H9 (cell line): ENCODE measurements at regions not wholly inside any gene's neighbourhood (a gene's known extent, or its start where the extent isn't known, plus 50 kb on each side); places are given as distances from the start of the nearest gene placed in this dataset.

Experiments
- DNase-seq: peaks from one replicate; pipeline ENCODE4 v3.0.0-alpha.2; 2017
- H2AFZ ChIP-seq: one replicate; pipeline ENCODE4 v1.6.1; 2013; ENCODE audit warnings: mild to moderate bottlenecking, low read length, control low read depth, moderate library complexity
- H2AK5ac ChIP-seq: 2 replicates; pipeline ENCODE4 v1.6.1; 2013; ENCODE audit warnings: low read length, control low read depth, mixed read lengths; ENCODE audit not compliant: insufficient read length
- H2BK120ac ChIP-seq: one replicate; pipeline ENCODE4 v1.6.1; 2013; ENCODE audit warnings: low read depth, mild to moderate bottlenecking, low read length, control low read depth, inconsistent platforms; ENCODE audit not compliant: poor library complexity, severe bottlenecking
- H2BK12ac ChIP-seq: 2 replicates; pipeline ENCODE4 v1.6.1; 2013; ENCODE audit warnings: low read length, control low read depth, mixed read lengths, low read depth; ENCODE audit not compliant: insufficient read length
- H2BK15ac ChIP-seq: 2 replicates; pipeline ENCODE4 v1.6.1; 2013; ENCODE audit warnings: low read depth, low read length, control low read depth
- H2BK20ac ChIP-seq: one replicate; pipeline ENCODE4 v1.6.1; 2013; ENCODE audit warnings: low read depth, mild to moderate bottlenecking, low read length, control low read depth, inconsistent platforms; ENCODE audit not compliant: poor library complexity, severe bottlenecking
- H2BK5ac ChIP-seq: 2 replicates; pipeline ENCODE4 v1.6.1; 2013; ENCODE audit warnings: low read length, control low read depth, mixed read lengths; ENCODE audit not compliant: insufficient read length
- H3K14ac ChIP-seq: 2 replicates; pipeline ENCODE4 v1.6.1; 2013; ENCODE audit warnings: low read length, control low read depth; ENCODE audit not compliant: insufficient read depth
- H3K18ac ChIP-seq: 2 replicates; pipeline ENCODE4 v1.6.1; 2013; ENCODE audit warnings: low read depth, mild to moderate bottlenecking, mixed read lengths, low read length, control low read depth; ENCODE audit not compliant: insufficient read length
- H3K23ac ChIP-seq: 2 replicates; pipeline ENCODE4 v1.6.1; 2013; ENCODE audit warnings: low read length, control low read depth, mixed read lengths, low read depth; ENCODE audit not compliant: insufficient read length
- H3K23me2 ChIP-seq: 2 replicates; pipeline ENCODE4 v1.6.1; 2013; ENCODE audit warnings: low read depth, mild to moderate bottlenecking, mixed read lengths, low read length, control low read depth; ENCODE audit not compliant: insufficient read length, poor library complexity, severe bottlenecking
- H3K27ac ChIP-seq: 2 replicates; pipeline ENCODE4 v1.5.1; 2013; ENCODE audit warnings: low read length, control low read depth, mixed read lengths, low read depth; ENCODE audit not compliant: insufficient read length
- H3K27me3 ChIP-seq: 2 replicates; pipeline ENCODE4 v1.6.1; 2013; ENCODE audit warnings: low read length, control low read depth, inconsistent platforms; ENCODE audit not compliant: insufficient read depth
- H3K4ac ChIP-seq: 2 replicates; pipeline ENCODE4 v1.6.1; 2013; ENCODE audit warnings: low read depth, mild to moderate bottlenecking, control low read depth, inconsistent platforms, low read length, moderate library complexity
- H3K4me1 ChIP-seq: 2 replicates; pipeline ENCODE4 v1.6.1; 2013; ENCODE audit warnings: low read length, control low read depth, inconsistent platforms; ENCODE audit not compliant: insufficient read depth
- H3K4me2 ChIP-seq: 2 replicates; pipeline ENCODE4 v1.6.1; 2013; ENCODE audit warnings: low read length, control low read depth, mixed read lengths; ENCODE audit not compliant: insufficient read length, insufficient read depth
- H3K56ac ChIP-seq: 2 replicates; pipeline ENCODE4 v1.6.1; 2013; ENCODE audit warnings: low read depth, mild to moderate bottlenecking, mixed read lengths, low read length, control low read depth; ENCODE audit not compliant: insufficient read length
- H3K79me1 ChIP-seq: 2 replicates; pipeline ENCODE4 v1.6.1; 2013; ENCODE audit warnings: low read depth, mild to moderate bottlenecking, moderate library complexity, low read length, control low read depth, inconsistent platforms; ENCODE audit not compliant: insufficient read depth, poor library complexity, severe bottlenecking
- H3K79me2 ChIP-seq: 2 replicates; pipeline ENCODE4 v1.6.1; 2013; ENCODE audit warnings: low read length, control low read depth, inconsistent platforms; ENCODE audit not compliant: insufficient read depth
- H3K9ac ChIP-seq: 2 replicates; pipeline ENCODE4 v1.6.1; 2013; ENCODE audit warnings: low read length, control low read depth, mixed read lengths; ENCODE audit not compliant: insufficient read length; ENCODE audit errors: extremely low read depth
- H3K9me3 ChIP-seq: one replicate; pipeline ENCODE4 v1.6.1; 2013; ENCODE audit warnings: low read depth, low read length, inconsistent platforms; ENCODE audit not compliant: control insufficient read depth
- H3T11ph ChIP-seq: one replicate; pipeline ENCODE4 v1.6.1; 2013; ENCODE audit warnings: mild to moderate bottlenecking, low read length, control low read depth, inconsistent platforms
- H4K20me1 ChIP-seq: one replicate; pipeline ENCODE4 v1.6.1; 2013; ENCODE audit not compliant: control insufficient read depth, insufficient read length, insufficient read depth
- H4K5ac ChIP-seq: 2 replicates; pipeline ENCODE4 v1.6.1; 2013; ENCODE audit warnings: low read depth, mild to moderate bottlenecking, mixed read lengths, low read length, control low read depth; ENCODE audit not compliant: insufficient read length
- H4K8ac ChIP-seq: replicated peaks from 2 replicates; pipeline ENCODE4 v1.6.1; 2013; ENCODE audit warnings: low read length, control low read depth, mixed read lengths, low read depth; ENCODE audit not compliant: insufficient read length
- H4K91ac ChIP-seq: 2 replicates; pipeline ENCODE4 v1.6.1; 2013; ENCODE audit warnings: low read depth, mild to moderate bottlenecking, moderate library complexity, mixed read lengths, low read length, control low read depth; ENCODE audit not compliant: insufficient read length
- H3K27ac Mint-ChIP-seq, 3 experiments: 2 replicates in 2 of 3; 3 replicates in 1 of 3; pipeline ENCODE4 v1.8.0; 2020 to 2021; ENCODE audit warnings: mixed read lengths in 3 of 3, mild to moderate bottlenecking in 1 of 3, moderate library complexity in 1 of 3
- H3K27me3 Mint-ChIP-seq: 2 replicates; pipeline ENCODE4 v1.8.0; 2021; ENCODE audit warnings: low read depth, mild to moderate bottlenecking, moderate library complexity, mixed read lengths
- H3K36me3 Mint-ChIP-seq, 3 experiments: 2 replicates in 2 of 3; 3 replicates in 1 of 3; pipeline ENCODE4 v1.8.0; 2020 to 2021; ENCODE audit warnings: low read depth in 3 of 3, mixed read lengths in 3 of 3; ENCODE audit not compliant: insufficient read depth in 1 of 3
- H3K4me1 Mint-ChIP-seq, 2 experiments: 2 replicates each; pipeline ENCODE4 v1.8.0; 2020; ENCODE audit warnings: mixed read lengths in 2 of 2
- H3K4me3 Mint-ChIP-seq, 2 experiments: 2 replicates in 1 of 2; 3 replicates in 1 of 2; pipeline ENCODE4 v1.8.0; 2020 to 2021; ENCODE audit warnings: mild to moderate bottlenecking in 2 of 2, mixed read lengths in 2 of 2, moderate library complexity in 1 of 2
- H3K9me3 Mint-ChIP-seq, 2 experiments: 2 replicates in 1 of 2; 3 replicates in 1 of 2; pipeline ENCODE4 v1.8.0; 2020; ENCODE audit warnings: mild to moderate bottlenecking in 2 of 2, mixed read lengths in 2 of 2, moderate library complexity in 1 of 2
- WGBS: extraction: QIAGEN DNeasy Blood & Tissue Kit; methylation state at CpG from one replicate; pipeline ENCODE4 v1.1.7; 2013; ENCODE audit warnings: missing lambda C conversion rate, low lambda C conversion rate, mixed read lengths; ENCODE audit not compliant: insufficient read length; ENCODE audit errors: extremely low coverage; 5-methylcytosine and 5-hydroxymethylcytosine counted together
- TF ChIP-seq, protein P1 (sequence below): fragments of 200-600 bp; sonication (generic); conservative IDR thresholded peaks from 3 replicates; pipeline ENCODE4 v1.8.0; 2021; ENCODE audit warnings: antibody characterized with exemption, mild to moderate bottlenecking

DNA sequence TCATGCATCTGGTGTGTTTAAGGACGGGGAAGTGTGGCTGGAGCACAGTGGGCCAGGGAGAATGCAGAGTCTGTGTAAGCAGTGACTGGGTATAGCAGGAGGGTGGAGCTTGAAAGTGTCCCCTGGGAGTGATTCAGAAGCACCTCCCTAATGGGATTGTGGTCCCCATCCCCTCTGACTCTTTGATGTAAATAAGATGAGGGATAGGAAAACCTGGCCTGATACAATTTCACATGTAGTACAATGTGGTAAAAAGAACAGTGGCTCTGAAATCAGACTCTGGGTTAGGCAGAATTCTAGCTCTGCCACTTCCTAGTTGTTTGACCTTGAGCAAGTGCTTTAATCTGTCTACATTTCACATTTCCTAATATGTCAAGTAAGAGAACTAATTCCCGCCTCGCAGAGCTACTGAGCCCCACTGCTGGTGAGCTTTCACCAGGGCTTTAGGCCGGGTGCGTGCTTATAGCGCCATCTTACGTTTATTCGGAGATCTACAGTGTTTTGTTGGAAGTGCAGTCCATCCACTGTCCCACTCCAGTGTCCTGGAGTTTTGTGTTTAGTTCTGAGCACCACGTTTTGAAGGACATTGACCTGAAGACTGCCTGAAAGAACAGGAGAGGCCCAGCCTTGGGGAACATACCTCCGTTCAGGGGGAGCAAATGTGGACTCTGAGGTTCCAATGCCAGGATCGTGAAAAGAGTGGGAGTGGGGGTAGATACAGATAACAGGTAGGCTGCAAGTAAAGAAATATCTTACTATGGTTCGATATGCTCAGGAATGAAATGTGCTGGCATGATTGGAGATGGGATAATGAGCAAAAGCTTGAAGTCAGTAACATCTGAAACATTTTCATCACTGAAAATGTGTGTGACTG, 51.2 kb upstream of the TESK1 start:
- no peak overlapping the region for H3K9ac ChIP-seq
- no peak overlapping the region for H3K18ac ChIP-seq
- no peak overlapping the region for H4K8ac ChIP-seq
- H2BK20ac ChIP-seq = no peak overlapping the region
- H2AK5ac ChIP-seq = no peak overlapping the region
- WGBS = no CpG with 5 or more reads among the region's 12 CpGs
- TF ChIP-seq, protein P1, sequence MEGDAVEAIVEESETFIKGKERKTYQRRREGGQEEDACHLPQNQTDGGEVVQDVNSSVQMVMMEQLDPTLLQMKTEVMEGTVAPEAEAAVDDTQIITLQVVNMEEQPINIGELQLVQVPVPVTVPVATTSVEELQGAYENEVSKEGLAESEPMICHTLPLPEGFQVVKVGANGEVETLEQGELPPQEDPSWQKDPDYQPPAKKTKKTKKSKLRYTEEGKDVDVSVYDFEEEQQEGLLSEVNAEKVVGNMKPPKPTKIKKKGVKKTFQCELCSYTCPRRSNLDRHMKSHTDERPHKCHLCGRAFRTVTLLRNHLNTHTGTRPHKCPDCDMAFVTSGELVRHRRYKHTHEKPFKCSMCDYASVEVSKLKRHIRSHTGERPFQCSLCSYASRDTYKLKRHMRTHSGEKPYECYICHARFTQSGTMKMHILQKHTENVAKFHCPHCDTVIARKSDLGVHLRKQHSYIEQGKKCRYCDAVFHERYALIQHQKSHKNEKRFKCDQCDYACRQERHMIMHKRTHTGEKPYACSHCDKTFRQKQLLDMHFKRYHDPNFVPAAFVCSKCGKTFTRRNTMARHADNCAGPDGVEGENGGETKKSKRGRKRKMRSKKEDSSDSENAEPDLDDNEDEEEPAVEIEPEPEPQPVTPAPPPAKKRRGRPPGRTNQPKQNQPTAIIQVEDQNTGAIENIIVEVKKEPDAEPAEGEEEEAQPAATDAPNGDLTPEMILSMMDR = peak; percentile 93
- H2BK15ac ChIP-seq = no peak overlapping the region
- H3K27ac ChIP-seq = no peak overlapping the region
- no peaks in the 10 kb centered on the region for H3K79me2 ChIP-seq
- Mint-ChIP-seq H3K27me3 (no peaks in the 10 kb centered on the region; the same call in 1 of the 2 replicates), H3K9me3 (no peaks in the 10 kb centered on the region), H3K4me3 (no peak overlapping the region), H3K4me1 (peaks cover 0 to 2% of the 10 kb centered on the region in 2 experiments; a peak in 2 of 4 replicates), H3K36me3 (peaks cover 0 to 9% (median 0%) of the 10 kb centered on the region in 3 experiments; a peak in 4 of 7 replicates), H3K27ac (no peak overlapping the region)
- H4K20me1 ChIP-seq = no peaks in the 10 kb centered on the region
- no peaks in the 10 kb centered on the region for H3K4me1 ChIP-seq
- no peak overlapping the region for H2AFZ ChIP-seq
- no peak overlapping the region for H2BK120ac ChIP-seq
- no peak overlapping the region for H3K23ac ChIP-seq
- no peak overlapping the region for H4K91ac ChIP-seq
- H3K56ac ChIP-seq = no peak overlapping the region
- no peak overlapping the region for H3K4ac ChIP-seq
- peak; percentile 70 for DNase-seq
- no peak overlapping the region for H3K4me2 ChIP-seq
- no peak overlapping the region for H3T11ph ChIP-seq
- H4K5ac ChIP-seq = no peak overlapping the region
- no peak overlapping the region for H3K14ac ChIP-seq
- no peaks in the 10 kb centered on the region for H3K79me1 ChIP-seq
- H3K23me2 ChIP-seq = no peaks in the 10 kb centered on the region
- H2BK5ac ChIP-seq = no peak overlapping the region
- no peak overlapping the region for H2BK12ac ChIP-seq
- no peaks in the 10 kb centered on the region for H3K27me3 ChIP-seq
- H3K9me3 ChIP-seq = no peaks in the 10 kb centered on the region
